ENCODE measurements at regions not wholly inside any gene's neighbourhood (a gene's known extent, or its start where the extent isn't known, plus 50 kb on each side); places are given as distances from the start of the nearest gene placed in this dataset.

- TF ChIP-seq ISL1 (CRISPR knock-in tag; IDR thresholded peaks at IDR 0.05) (no peak), PPARA (CRISPR knock-in tag; IDR thresholded peaks at IDR 0.05; ENCODE audit: borderline replicate concordance) (no peak), ARNTL (CRISPR knock-in tag; IDR thresholded peaks at IDR 0.05; ENCODE audit: borderline replicate concordance, low read depth) (no peak), ZFP3 (CRISPR knock-in tag; IDR thresholded peaks at IDR 0.05) (no peak), ZFP30 (CRISPR knock-in tag; IDR thresholded peaks at IDR 0.05) (no peak)
Observed at GRCh38 chr7:31186202-31186601, 134.1 kb downstream of the ADCYAP1R1 start (continued).

GRCh38 chr7:31175672-31176071 is 123.6 kb downstream of the ADCYAP1R1 start:
- ATAC-seq, result peak; percentile 70

GRCh38 chr7:31171984-31172383 is 119.9 kb downstream of the ADCYAP1R1 start:
- no peak for TF ChIP-seq RARB (CRISPR knock-in tag; IDR thresholded peaks at IDR 0.05)
- no peak for TF ChIP-seq PPARA (CRISPR knock-in tag; IDR thresholded peaks at IDR 0.05; ENCODE audit: borderline replicate concordance)
- no peak for TF ChIP-seq SNAI2 (CRISPR knock-in tag; IDR thresholded peaks at IDR 0.05)
- no peak for TF ChIP-seq ZC3H10 (CRISPR knock-in tag; IDR thresholded peaks at IDR 0.05)
- TF ChIP-seq ZNF70 (CRISPR knock-in tag; IDR thresholded peaks at IDR 0.05), result no peak
- no peak for TF ChIP-seq GLIS3 (CRISPR knock-in tag; IDR thresholded peaks at IDR 0.05)
- no peak for TF ChIP-seq ZFP3 (CRISPR knock-in tag; IDR thresholded peaks at IDR 0.05)
- no peak for TF ChIP-seq TSHZ2 (CRISPR knock-in tag; IDR thresholded peaks at IDR 0.05)
- TF ChIP-seq CSDC2 (CRISPR knock-in tag; IDR thresholded peaks at IDR 0.05), result no peak
- no peak for TF ChIP-seq ARNTL (CRISPR knock-in tag; IDR thresholded peaks at IDR 0.05; ENCODE audit: borderline replicate concordance, low read depth)
- TF ChIP-seq TOX (CRISPR knock-in tag; IDR thresholded peaks at IDR 0.05; ENCODE audit: borderline replicate concordance), result no peak
- no peak for TF ChIP-seq ZNF8 (CRISPR knock-in tag; IDR thresholded peaks at IDR 0.05)
- TF ChIP-seq ISL1 (CRISPR knock-in tag; IDR thresholded peaks at IDR 0.05), result no peak
- no peak for TF ChIP-seq OSR1 (CRISPR knock-in tag; IDR thresholded peaks at IDR 0.05)
- TF ChIP-seq BACH2 (CRISPR knock-in tag; IDR thresholded peaks at IDR 0.05; ENCODE audit: borderline replicate concordance), result no peak
- TF ChIP-seq ZNF565 (CRISPR knock-in tag; conservative IDR thresholded peaks at IDR 0.05; ENCODE audit: low read depth), result no peak
- TF ChIP-seq ZFP30 (CRISPR knock-in tag; IDR thresholded peaks at IDR 0.05), result no peak
- no peak for TF ChIP-seq POU6F1 (CRISPR knock-in tag; IDR thresholded peaks at IDR 0.05; ENCODE audit: borderline replicate concordance, low read depth)
- no peak for TF ChIP-seq PATZ1 (CRISPR knock-in tag; IDR thresholded peaks at IDR 0.05; ENCODE audit: borderline replicate concordance)
- no peak for TF ChIP-seq CREB5 (CRISPR knock-in tag; IDR thresholded peaks at IDR 0.05; ENCODE audit: low read depth)
- ATAC-seq, result no peak

More at GRCh38 chr7:31175672-31176071, 123.6 kb downstream of the ADCYAP1R1 start:
- TF ChIP-seq BACH2 (CRISPR knock-in tag; IDR thresholded peaks at IDR 0.05; ENCODE audit: borderline replicate concordance), result no peak
- TF ChIP-seq OSR1 (CRISPR knock-in tag; IDR thresholded peaks at IDR 0.05), result no peak
- TF ChIP-seq PATZ1 (CRISPR knock-in tag; IDR thresholded peaks at IDR 0.05; ENCODE audit: borderline replicate concordance), result no peak
- TF ChIP-seq ZNF70 (CRISPR knock-in tag; IDR thresholded peaks at IDR 0.05), result no peak
- no peak for TF ChIP-seq PPARA (CRISPR knock-in tag; IDR thresholded peaks at IDR 0.05; ENCODE audit: borderline replicate concordance)
- TF ChIP-seq RARB (CRISPR knock-in tag; IDR thresholded peaks at IDR 0.05), result no peak
- TF ChIP-seq ESRRG (CRISPR knock-in tag; IDR thresholded peaks at IDR 0.05), result no peak
- TF ChIP-seq CSDC2 (CRISPR knock-in tag; IDR thresholded peaks at IDR 0.05), result no peak
- TF ChIP-seq SNAI2 (CRISPR knock-in tag; IDR thresholded peaks at IDR 0.05), result no peak
- no peak for TF ChIP-seq ZFP30 (CRISPR knock-in tag; IDR thresholded peaks at IDR 0.05)
- no peak for TF ChIP-seq CREB5 (CRISPR knock-in tag; IDR thresholded peaks at IDR 0.05; ENCODE audit: low read depth)
- TF ChIP-seq TCF4 (CRISPR knock-in tag; IDR thresholded peaks at IDR 0.05; ENCODE audit: borderline replicate concordance), result no peak
- no peak for TF ChIP-seq TOX (CRISPR knock-in tag; IDR thresholded peaks at IDR 0.05; ENCODE audit: borderline replicate concordance)
- no peak for TF ChIP-seq ZFP3 (CRISPR knock-in tag; IDR thresholded peaks at IDR 0.05)
- TF ChIP-seq ZNF565 (CRISPR knock-in tag; conservative IDR thresholded peaks at IDR 0.05; ENCODE audit: low read depth), result no peak

Data from SK-N-SH treated with all-trans-retinoic acid at 6 μM for 48 hours (cell line).